ENCODE measurements at regions not wholly inside any gene's neighbourhood (a gene's known extent, or its start where the extent isn't known, plus 50 kb on each side); places are given as distances from the start of the nearest gene placed in this dataset.

DNA sequence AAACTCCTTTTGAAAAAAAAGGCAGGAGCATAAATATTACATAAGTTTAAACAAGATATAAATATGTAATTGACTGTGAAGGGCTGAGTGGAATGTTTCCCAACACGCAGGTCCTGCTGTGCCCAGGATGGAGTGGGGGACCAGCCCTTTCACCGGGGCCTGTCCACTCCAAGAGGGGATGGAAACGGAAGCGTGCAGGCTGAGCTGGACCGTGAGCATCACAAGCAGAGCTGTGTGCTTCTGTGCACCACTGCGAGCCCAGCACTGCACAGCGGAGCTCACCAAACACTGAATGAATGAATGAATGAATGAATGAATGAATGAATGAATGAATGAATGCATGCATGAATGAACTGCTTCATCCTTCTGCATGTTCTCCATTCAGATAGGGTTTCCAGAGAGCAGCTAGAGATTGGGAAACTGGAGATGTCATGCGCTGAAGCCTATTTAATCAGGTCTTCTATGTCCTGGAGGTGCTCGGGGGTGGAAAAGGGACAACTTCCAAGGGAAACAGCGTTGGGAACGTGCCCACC lies 157.7 kb downstream of the ANKRD60 start:
- BruUV-seq (replicated peaks) = no TSS peak
- Histone ChIP-seq H4K20me1 (replicated peaks; ENCODE audit: control insufficient read depth, extremely low read depth, insufficient read depth, low read length) (no peaks in the 10 kb centered on the region), H3K9me1 (replicated peaks; ENCODE audit: control insufficient read depth, extremely low read depth, insufficient read depth, low read length) (no peaks in the 10 kb centered on the region), H3K79me2 (ENCODE audit: control insufficient read depth, insufficient read depth, low read length) (no peaks in the 10 kb centered on the region), H3K4me2 (ENCODE audit: insufficient read depth, low read length) (no peak overlapping the region), H3K27me3 (ENCODE audit: control insufficient read depth in 2 of 2, insufficient read depth in 2 of 2, low read length in 2 of 2) (peaks cover 0 to 8% of the 10 kb centered on the region in 2 experiments), H3K36me3 (ENCODE audit: control insufficient read depth in 2 of 2, extremely low read depth in 1 of 2, insufficient read depth in 2 of 2, low read length in 2 of 2) (no peaks in the 10 kb centered on the region), H3K4me1 (ENCODE audit: control insufficient read depth, extremely low read depth, insufficient read depth, low read length) (peaks cover 22% of the 10 kb centered on the region), H3K9me3 (replicated peaks; ENCODE audit: control insufficient read depth, insufficient read depth, low read length) (no peaks in the 10 kb centered on the region), H2AFZ (ENCODE audit: low read depth, low read length) (no peak overlapping the region), H3K27ac (ENCODE audit: insufficient read depth, low read depth, low read length) (no peak overlapping the region), H3K4me3 (replicated peaks in 1 of 3; ENCODE audit: insufficient read depth in 1 of 3, low read depth in 1 of 3, low read length in 3 of 3) (no peak overlapping the region), H3K9ac (replicated peaks; ENCODE audit: extremely low read depth, insufficient read depth, low read length) (no peak overlapping the region)
- intact Hi-C loops (cut with micrococcal nuclease) (loop anchor here (5.0 kb wide), 2 partner anchors 78 to 303 kb away; no protein-coding TSS in a partner anchor), dilution Hi-C loops (cut with MboI; ENCODE audit: extremely low pct_ligation_motif_present, low sequenced_read_pairs) (no loop called here)
- FAIRE-seq (no peak), DNase-seq (ENCODE audit: low read depth, low spot score) (no peak)
- CTCF ChIA-PET = interaction anchor here (0.8 kb wide), 1 partner anchor 17 kb away, joined by 3 read pairs; no protein-coding TSS in a partner anchor
- TF ChIP-seq JUN (IDR thresholded peaks at IDR 0.05; ENCODE audit: borderline replicate concordance, insufficient read depth, insufficient read length, low read depth) (no peak), POLR2A (IDR thresholded peaks at IDR 0.05; ENCODE audit: low read depth, low read length) (no peak), POLR2AphosphoS5 (IDR thresholded peaks at IDR 0.05; ENCODE audit: insufficient read depth, low read depth, low read length) (no peak), MYC (IDR thresholded peaks at IDR 0.05; ENCODE audit: low read depth, low read length) (no peak), EZH2 (IDR thresholded peaks at IDR 0.05; ENCODE audit: borderline replicate concordance, low read depth, low read length, severe bottlenecking) (no peak), FOS (IDR thresholded peaks at IDR 0.05; ENCODE audit: borderline replicate concordance, insufficient read depth, low read length) (no peak), GATA2 (IDR thresholded peaks at IDR 0.05; ENCODE audit: insufficient read depth, insufficient read length, low read depth, low read length) (no peak)
- TF ChIP-seq, protein P1, sequence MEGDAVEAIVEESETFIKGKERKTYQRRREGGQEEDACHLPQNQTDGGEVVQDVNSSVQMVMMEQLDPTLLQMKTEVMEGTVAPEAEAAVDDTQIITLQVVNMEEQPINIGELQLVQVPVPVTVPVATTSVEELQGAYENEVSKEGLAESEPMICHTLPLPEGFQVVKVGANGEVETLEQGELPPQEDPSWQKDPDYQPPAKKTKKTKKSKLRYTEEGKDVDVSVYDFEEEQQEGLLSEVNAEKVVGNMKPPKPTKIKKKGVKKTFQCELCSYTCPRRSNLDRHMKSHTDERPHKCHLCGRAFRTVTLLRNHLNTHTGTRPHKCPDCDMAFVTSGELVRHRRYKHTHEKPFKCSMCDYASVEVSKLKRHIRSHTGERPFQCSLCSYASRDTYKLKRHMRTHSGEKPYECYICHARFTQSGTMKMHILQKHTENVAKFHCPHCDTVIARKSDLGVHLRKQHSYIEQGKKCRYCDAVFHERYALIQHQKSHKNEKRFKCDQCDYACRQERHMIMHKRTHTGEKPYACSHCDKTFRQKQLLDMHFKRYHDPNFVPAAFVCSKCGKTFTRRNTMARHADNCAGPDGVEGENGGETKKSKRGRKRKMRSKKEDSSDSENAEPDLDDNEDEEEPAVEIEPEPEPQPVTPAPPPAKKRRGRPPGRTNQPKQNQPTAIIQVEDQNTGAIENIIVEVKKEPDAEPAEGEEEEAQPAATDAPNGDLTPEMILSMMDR (IDR thresholded peaks at IDR 0.05; ENCODE audit: extremely low read depth in 1 of 2, insufficient read depth in 1 of 2, low read depth in 1 of 2, low read length in 2 of 2) = no peak
- TF ChIP-seq, protein P2, sequence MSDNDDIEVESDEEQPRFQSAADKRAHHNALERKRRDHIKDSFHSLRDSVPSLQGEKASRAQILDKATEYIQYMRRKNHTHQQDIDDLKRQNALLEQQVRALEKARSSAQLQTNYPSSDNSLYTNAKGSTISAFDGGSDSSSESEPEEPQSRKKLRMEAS (IDR thresholded peaks at IDR 0.05; ENCODE audit: insufficient read depth, insufficient read length) = no peak
- POLR2A ChIA-PET = no interaction called here
